ENCODE measurements at regions not wholly inside any gene's neighbourhood (a gene's known extent, or its start where the extent isn't known, plus 50 kb on each side); places are given as distances from the start of the nearest gene placed in this dataset.

DNA sequence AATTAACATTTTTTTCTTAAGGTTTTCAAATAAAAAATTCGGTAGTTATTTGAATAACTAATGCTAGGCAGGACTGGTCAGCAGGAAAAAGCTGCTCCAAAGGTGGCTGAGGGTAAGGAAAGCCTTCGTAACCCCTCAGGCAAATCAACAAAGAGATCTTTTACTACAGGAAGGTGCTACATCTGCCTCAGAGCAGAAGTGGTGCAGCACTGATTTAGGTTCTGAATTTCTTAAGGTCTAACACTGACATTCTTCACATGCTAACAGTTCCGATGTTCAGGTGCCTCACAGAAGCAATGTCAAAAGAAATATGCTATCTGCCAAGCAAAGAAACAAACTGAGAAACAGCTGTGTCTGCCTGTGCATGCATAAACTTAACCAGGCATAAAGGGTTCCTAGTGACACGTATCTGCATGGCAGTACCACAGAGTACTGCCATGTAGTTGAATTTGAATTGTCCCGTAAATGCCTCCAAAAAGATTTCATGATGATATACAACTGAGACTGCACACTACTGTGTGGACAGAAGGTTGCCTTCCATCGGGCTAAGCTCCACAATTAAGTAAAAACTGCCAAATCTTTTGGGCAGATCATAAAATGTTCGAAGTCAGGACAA is 275.0 kb upstream of the NSMCE3 start:
- TF ChIP-seq, protein P1, sequence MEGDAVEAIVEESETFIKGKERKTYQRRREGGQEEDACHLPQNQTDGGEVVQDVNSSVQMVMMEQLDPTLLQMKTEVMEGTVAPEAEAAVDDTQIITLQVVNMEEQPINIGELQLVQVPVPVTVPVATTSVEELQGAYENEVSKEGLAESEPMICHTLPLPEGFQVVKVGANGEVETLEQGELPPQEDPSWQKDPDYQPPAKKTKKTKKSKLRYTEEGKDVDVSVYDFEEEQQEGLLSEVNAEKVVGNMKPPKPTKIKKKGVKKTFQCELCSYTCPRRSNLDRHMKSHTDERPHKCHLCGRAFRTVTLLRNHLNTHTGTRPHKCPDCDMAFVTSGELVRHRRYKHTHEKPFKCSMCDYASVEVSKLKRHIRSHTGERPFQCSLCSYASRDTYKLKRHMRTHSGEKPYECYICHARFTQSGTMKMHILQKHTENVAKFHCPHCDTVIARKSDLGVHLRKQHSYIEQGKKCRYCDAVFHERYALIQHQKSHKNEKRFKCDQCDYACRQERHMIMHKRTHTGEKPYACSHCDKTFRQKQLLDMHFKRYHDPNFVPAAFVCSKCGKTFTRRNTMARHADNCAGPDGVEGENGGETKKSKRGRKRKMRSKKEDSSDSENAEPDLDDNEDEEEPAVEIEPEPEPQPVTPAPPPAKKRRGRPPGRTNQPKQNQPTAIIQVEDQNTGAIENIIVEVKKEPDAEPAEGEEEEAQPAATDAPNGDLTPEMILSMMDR (IDR thresholded peaks at IDR 0.05) = no peak
- TF ChIP-seq POLR2A (IDR thresholded peaks at IDR 0.05) (no peak), POLR2AphosphoS5 (IDR thresholded peaks at IDR 0.05; ENCODE audit: insufficient read depth in 1 of 2, low read depth in 1 of 2) (no peak)

Data from vagina (tissue), 2 donors.